ENCODE measurements at regions not wholly inside any gene's neighbourhood (a gene's known extent, or its start where the extent isn't known, plus 50 kb on each side); places are given as distances from the start of the nearest gene placed in this dataset.
A peak's percentile ranks its signal among the peaks of the same experiment; 100 is the strongest.

- DNase-seq (ENCODE audit: low read depth) = no peak
These were observed 254.5 kb upstream of the RPS6KA3 start for GRCh38 chrX:20521222-20521621.

- no peak for DNase-seq (ENCODE audit: low read depth)
These were observed 253.1 kb upstream of the RPS6KA3 start for GRCh38 chrX:20519826-20520225.

GRCh38 chrX:20519146-20519545 lies 252.4 kb upstream of the RPS6KA3 start:
- no peak for DNase-seq (ENCODE audit: low read depth)

GRCh38 chrX:20517565-20517964 lies 250.9 kb upstream of the RPS6KA3 start:
- no peak for DNase-seq (ENCODE audit: low read depth)

- DNase-seq (ENCODE audit: low read depth) = peak; percentile 81
These were observed 249.2 kb upstream of the RPS6KA3 start for GRCh38 chrX:20515841-20516461.

GRCh38 chrX:20514358-20514757 lies 247.6 kb upstream of the RPS6KA3 start:
- peak; percentile 57 for DNase-seq (ENCODE audit: low read depth)

- no peak for DNase-seq (ENCODE audit: low read depth)
These were observed 246.5 kb upstream of the RPS6KA3 start for GRCh38 chrX:20513185-20513584.

- DNase-seq (ENCODE audit: low read depth) = no peak
These were observed 245.1 kb upstream of the RPS6KA3 start for GRCh38 chrX:20511792-20512191.

- DNase-seq (ENCODE audit: low read depth) = no peak
These were observed 241.4 kb upstream of the RPS6KA3 start for GRCh38 chrX:20507901-20508620.

- DNase-seq (ENCODE audit: low read depth) = no peak
These were observed 240.0 kb upstream of the RPS6KA3 start for GRCh38 chrX:20506739-20507138.

- DNase-seq (ENCODE audit: low read depth) = no peak
These were observed 234.2 kb upstream of the RPS6KA3 start for GRCh38 chrX:20500949-20501348.

- no peak for DNase-seq (ENCODE audit: low read depth)
These were observed 233.6 kb upstream of the RPS6KA3 start for GRCh38 chrX:20500171-20500865.

GRCh38 chrX:20499763-20500162 lies 233.1 kb upstream of the RPS6KA3 start:
- DNase-seq (ENCODE audit: low read depth) = no peak

GRCh38 chrX:20498851-20499635 lies 232.3 kb upstream of the RPS6KA3 start:
- DNase-seq (ENCODE audit: low read depth) = no peak

- no peak for DNase-seq (ENCODE audit: low read depth)
These were observed 228.9 kb upstream of the RPS6KA3 start for GRCh38 chrX:20495575-20495974.

- DNase-seq (ENCODE audit: low read depth) = no peak
These were observed 221.8 kb upstream of the RPS6KA3 start for GRCh38 chrX:20488473-20488872.

- DNase-seq (ENCODE audit: low read depth) = no peak
These were observed 220.5 kb upstream of the RPS6KA3 start for GRCh38 chrX:20487227-20487626.

GRCh38 chrX:20481632-20482031 lies 214.9 kb upstream of the RPS6KA3 start:
- DNase-seq (ENCODE audit: low read depth) = no peak

GRCh38 chrX:20479896-20480295 lies 213.2 kb upstream of the RPS6KA3 start:
- no peak for DNase-seq (ENCODE audit: low read depth)

GRCh38 chrX:20479048-20479447 lies 212.3 kb upstream of the RPS6KA3 start:
- DNase-seq (ENCODE audit: low read depth) = no peak

- DNase-seq (ENCODE audit: low read depth) = no peak
These were observed 211.3 kb upstream of the RPS6KA3 start for GRCh38 chrX:20477836-20478524.

- no peak for DNase-seq (ENCODE audit: low read depth)
These were observed 210.5 kb upstream of the RPS6KA3 start for GRCh38 chrX:20477219-20477618.
